K562 (cell line): ENCODE measurements at regions not wholly inside any gene's neighbourhood (a gene's known extent, or its start where the extent isn't known, plus 50 kb on each side); places are given as distances from the start of the nearest gene placed in this dataset.

Experiments
- HOMEZ ChIP-seq: fragments of 250-450 bp; sonication (Bioruptor Pico); IDR thresholded peaks from 2 replicates; pipeline ENCODE4 v1.4.0; 2020; ENCODE audit warnings: mild to moderate bottlenecking, moderate library complexity
- KLF13 ChIP-seq: fragments of 450-650 bp; IDR thresholded peaks from 2 replicates; pipeline ENCODE4 v1.6.1; 2016; ENCODE audit warnings: missing genetic modification characterization, low read depth, mild to moderate bottlenecking, missing compliant biosample characterization, moderate library complexity, borderline replicate concordance
- ZNF407 ChIP-seq: fragments of 450-650 bp; IDR thresholded peaks from 2 replicates; pipeline ENCODE4 v1.6.1; 2016; ENCODE audit warnings: low read depth

- TF ChIP-seq ZNF407, result no peak
- TF ChIP-seq KLF13 (tag), result no peak
- no peak for TF ChIP-seq HOMEZ (CRISPR knock-in tag)
- TF ChIP-seq, all 486 proteins: peak for 0
Measured at GRCh38 chr10:43971981-43972380, 323.3 kb upstream of the ZNF32 start (continued).
